GM19023 (cell line): ENCODE measurements at regions not wholly inside any gene's neighbourhood (a gene's known extent, or its start where the extent isn't known, plus 50 kb on each side); places are given as distances from the start of the nearest gene placed in this dataset.

Experiments used
- ATAC-seq: cut with Tn5 transposase; IDR thresholded peaks from one replicate; pipeline ENCODE4 v1.9.1; 2021; ENCODE audit warnings: mild to moderate bottlenecking, moderate library complexity; ENCODE audit not compliant: unreplicated experiment

DNA sequence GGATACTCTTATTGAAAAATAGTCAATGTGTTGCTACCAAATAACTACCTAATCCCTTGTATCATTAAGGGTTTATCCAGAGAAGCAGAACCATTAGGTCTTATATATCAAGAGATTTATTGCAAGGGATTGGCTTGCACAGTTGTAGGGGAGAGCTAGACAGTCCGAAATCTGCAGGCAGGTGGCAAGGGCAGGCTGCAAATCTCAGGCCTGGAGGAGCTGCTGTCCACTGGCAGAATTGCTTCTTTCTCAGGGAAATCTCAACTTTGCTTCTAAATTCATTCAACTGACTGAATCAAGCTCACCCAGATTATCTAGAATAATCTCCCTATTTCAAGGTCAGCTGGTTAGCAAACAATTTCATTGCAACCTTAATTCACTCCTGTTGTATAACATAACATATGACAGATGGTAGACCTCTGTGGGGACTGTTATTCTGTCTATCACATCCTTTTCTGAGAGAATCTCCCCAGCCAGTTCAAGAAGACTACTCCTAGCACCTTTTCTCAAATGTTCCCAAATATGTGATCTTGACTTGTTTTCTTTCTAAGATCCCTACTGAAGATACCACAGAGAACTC is 194.2 kb downstream of the NHLRC3 start:
- ATAC-seq, result no peak

- no peak for ATAC-seq
Observed at GRCh38 chr13:39232999-39233398, 194.7 kb downstream of the NHLRC3 start.

- ATAC-seq, result no peak
Observed at GRCh38 chr13:39233519-39233918, 195.3 kb downstream of the NHLRC3 start.

DNA sequence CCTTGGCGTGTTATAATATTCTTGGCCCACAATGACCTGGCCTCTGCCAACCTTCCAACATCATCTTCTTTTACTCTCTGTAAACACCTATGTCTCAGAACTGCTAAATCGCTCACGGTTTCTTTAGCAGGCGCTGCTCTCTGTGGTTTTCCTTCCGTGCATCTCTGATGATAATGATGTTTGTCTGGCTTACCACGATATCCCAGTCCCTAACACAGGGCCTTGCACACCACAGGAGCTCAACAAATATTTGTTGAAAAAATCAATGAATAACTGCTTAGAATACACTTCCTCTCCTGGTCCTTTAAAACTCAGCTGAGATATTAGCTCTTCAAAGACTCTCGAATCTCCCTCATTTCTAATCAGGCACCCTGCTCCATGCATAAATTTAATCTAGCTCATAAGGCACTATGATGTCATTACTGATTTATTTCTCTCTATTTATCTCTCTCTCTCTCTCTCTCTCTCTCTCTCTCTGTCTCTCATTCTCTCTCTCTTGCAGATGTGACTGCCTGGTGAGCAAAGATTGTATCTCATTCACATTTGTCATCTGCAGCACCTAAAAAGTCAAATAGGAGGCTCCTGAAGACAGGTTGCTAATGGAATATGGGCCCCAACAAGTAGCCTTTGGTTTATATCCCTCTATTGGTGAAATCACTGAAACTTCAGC is 206.4 kb downstream of the NHLRC3 start:
- no peak for ATAC-seq

GRCh38 chr13:39245688-39246087 is 207.4 kb downstream of the NHLRC3 start:
- no peak for ATAC-seq

DNA sequence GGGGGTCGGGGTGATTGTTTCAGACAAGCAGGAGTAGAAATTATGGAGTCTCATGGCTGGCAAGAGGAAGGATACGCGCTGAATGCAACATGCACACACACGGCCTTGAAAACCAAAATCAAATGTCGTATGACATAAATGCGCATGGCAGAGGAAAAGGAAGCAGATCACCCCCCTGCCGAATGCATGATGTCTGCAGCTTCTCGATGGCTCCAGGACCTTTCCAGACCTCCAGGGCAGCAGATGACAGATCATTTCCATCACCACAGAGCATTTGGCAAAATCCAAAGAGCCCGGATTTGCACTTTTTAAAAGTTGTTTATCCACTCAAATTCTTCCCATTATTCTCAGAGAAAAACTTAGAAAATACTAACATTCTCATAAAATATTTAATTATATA is 211.7 kb downstream of the NHLRC3 start:
- ATAC-seq, result no peak

DNA sequence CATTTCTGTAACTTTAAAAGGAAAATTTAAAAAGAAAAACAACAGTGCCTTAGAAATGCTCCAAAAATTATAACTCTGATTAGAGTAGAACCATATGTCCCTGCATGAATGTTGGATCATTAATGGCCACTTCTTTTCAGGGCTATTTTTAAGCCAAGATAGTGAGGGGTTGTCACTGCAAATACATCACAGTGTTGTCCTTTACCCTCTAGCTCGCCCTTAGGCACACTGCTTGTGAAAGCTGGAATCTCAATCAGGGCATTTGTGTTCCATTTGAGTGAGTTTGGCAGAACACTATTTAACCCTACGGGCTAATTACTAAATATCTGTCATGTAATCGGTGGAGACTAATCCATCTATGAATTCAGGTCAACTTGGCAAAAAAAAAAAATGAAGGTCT is 212.2 kb downstream of the NHLRC3 start:
- no peak for ATAC-seq

DNA sequence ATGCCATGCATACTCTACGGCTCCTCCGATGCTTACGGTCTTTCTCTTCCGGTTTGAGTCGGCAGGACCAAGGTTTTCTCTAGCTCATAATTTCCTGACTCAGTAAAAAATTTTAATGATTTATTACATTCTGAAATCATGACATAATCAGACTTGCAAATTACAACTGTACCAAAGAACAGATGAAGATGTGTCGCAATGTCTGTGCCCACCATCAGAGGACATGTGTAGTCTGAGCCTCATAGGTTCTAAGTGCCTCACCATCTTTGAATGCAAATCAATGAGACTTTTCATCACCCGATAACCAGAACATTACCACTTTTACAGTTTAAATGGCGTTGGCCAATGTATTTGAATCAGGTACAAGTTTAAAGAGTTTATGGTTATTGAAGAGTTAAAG is 213.1 kb downstream of the NHLRC3 start:
- ATAC-seq, result no peak

DNA sequence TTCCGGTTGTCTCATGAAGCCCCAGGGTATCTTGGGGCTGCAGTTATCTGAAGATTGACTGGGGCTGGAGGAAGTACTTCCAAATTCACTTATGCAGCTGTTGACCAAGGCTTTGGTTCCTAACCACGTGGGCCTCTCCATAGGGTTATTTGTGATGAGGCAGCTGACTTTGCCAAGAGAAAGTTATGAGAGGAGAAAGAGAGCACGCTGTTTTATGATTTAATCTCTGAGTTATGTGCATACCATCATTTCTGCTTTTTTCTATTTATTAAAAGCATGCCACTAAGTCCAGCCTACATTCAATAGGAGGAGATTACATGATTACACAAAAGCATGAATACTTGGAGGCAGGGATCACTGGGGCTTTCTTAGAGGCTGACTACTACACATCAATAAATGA is 215.5 kb downstream of the NHLRC3 start:
- no peak for ATAC-seq

- no peak for ATAC-seq
Observed at GRCh38 chr13:39254601-39255000, 216.3 kb downstream of the NHLRC3 start.

DNA sequence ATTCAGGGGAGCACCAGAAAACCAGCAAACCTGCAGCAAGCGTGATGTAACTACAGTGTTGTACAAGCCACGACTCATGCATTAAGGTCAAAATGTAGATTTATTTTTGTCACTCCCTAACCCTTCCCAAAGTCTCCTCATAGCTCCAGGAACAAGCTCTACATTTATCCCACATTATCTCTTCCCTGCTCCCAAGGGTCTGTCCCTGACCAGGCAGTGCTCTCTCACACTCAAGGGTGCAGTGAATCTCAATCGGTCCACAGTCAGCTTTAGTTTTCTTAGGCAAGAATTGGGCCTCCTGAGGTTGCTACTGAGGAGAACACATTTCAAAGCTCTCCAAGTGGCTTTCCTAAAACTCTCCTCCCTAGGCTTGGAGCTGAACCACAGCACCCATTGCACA is 219.4 kb downstream of the NHLRC3 start:
- ATAC-seq, result no peak

- ATAC-seq, result no peak
Observed at GRCh38 chr13:39259371-39260140, 221.3 kb downstream of the NHLRC3 start.

DNA sequence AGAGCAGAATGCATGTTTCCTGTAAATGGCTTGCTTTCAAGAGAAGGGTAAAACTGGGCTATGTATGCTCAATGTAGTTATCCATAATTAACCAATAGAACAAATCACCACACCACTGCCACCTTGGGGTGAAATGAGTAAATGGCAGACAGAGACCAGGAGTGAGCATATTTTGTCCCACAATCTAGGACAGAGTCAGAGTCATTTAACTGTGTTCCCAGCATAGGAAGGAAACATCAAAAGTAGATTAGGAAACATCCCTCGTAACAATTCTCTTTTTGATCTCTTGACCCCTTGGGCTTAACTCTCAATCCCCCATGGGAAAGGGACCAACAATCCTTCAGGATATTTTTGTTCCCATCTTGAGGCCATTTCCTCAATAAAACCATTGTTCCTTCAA is 224.8 kb downstream of the NHLRC3 start:
- peak; percentile 79 for ATAC-seq

DNA sequence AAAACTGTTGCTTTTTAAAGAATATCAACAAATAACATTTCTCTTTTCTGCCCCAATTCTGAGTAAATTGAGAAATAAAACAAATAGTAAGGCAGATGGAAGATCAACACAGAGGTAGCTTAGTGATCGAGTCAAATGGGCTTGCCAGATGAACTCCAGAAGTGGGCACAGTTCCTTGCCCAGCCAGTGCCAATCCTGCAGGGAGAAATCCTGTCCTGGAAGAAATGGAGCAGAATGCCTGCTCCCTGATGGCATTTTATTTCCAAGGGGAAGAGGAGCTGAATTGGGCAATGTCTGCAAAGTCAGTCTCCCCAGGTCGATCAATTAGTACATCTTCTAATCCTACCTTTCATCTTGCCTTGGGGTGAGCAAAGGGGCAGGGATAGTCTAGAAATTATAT is 225.3 kb downstream of the NHLRC3 start:
- ATAC-seq, result no peak

DNA sequence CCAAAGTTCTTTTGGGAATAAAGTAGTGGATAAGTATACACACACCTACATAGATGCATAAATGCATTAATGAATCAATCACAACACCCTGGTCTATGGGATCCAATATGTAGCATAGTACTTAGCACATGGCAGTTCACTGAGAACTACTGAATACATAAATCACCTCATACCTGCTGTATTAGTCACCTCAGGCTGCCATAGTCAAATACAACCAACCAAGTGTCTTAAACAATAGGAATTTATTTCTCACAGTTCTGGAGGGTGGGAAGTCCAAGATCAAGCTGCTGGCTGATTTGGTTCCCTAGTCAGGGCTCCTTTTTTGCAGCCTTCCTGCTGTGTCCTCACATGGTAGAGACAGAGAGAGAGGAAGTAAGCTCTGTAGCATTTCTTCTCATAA is 228.2 kb downstream of the NHLRC3 start:
- no peak for ATAC-seq

DNA sequence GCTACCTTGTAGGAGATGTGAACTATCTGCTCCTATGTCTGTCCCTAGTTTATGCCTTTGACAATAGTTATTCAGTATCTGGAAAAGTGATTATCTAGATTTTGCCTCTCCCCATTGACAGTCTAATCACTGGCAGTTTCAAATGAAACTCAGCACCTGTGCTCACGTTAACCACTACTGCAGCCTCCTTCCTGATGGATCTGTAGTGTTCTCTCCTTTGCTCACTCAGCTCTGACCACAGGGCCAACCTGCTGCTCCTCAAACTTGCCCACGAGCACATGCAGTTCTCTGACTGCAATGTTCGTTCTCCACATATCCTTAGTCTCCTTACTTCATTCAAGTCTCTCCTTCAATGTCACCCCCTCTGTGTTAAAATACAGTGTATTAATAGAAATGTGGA is 230.1 kb downstream of the NHLRC3 start:
- no peak for ATAC-seq

- ATAC-seq, result no peak
Observed at GRCh38 chr13:39269004-39269403, 230.7 kb downstream of the NHLRC3 start.

GRCh38 chr13:39269411-39269810 is 231.2 kb downstream of the NHLRC3 start:
- ATAC-seq, result no peak

GRCh38 chr13:39272994-39273393 is 234.7 kb downstream of the NHLRC3 start:
- no peak for ATAC-seq

DNA sequence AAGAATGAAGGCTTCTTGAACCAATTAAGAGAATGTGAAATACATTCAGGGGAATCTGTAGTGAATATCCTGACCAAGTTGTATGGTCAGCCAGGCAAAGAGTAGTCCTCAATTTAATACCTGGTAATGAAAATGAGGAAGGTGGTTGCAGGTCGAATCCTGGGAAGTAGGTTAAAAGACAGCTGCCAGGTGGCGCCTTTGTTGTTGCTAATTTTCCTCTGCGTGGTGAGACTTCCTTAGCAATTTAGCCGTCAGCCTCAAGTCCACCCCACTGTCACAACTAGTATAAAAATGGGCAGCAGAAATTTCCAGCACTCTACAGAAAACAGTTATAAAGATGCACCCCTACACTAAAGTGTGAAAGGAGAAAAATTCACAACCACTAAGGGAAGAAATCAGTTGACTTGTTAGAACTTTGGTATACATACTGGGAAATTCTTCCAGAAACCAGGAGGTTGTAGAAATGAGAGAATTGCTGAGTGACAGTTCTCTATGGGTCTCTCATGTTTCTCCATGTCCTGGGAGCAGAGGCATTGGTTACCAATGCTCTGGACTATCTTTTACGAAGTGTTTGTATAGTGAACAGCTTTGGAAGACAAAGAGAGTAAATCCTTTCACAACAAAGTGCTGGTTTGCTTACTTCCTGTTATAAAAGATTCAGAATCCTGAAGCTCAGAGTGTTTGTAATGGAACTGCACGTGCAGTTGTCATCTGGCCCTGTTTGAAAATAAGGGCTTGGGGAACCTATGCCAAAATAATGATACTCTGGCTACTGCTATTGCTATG is 235.9 kb downstream of the NHLRC3 start:
- ATAC-seq, result no peak

- ATAC-seq, result no peak
Observed at GRCh38 chr13:39274739-39275325, 236.6 kb downstream of the NHLRC3 start.
